Fibroblast of villous mesenchyme (primary cell): ENCODE measurements at regions not wholly inside any gene's neighbourhood (a gene's known extent, or its start where the extent isn't known, plus 50 kb on each side); places are given as distances from the start of the nearest gene placed in this dataset.
"Not testable (repeated sequence)": the region's sequence is repeated elsewhere in the genome, so short reads cannot be mapped to it uniquely, and the experiment has no call there.

ENCODE experiments used
- DNase-seq: peaks from one replicate; pipeline ENCODE4 v3.0.0-alpha.2; 2010; ENCODE audit warnings: low read depth
- H3K4me3 ChIP-seq: 2 replicates; pipeline ENCODE4 v1.5.1; 2011; ENCODE audit warnings: low read depth, mild to moderate bottlenecking, low read length
- CTCF ChIP-seq: IDR thresholded peaks from 2 replicates; pipeline ENCODE4 v1.5.1; 2012; ENCODE audit warnings: low read depth, mild to moderate bottlenecking, low read length; ENCODE audit not compliant: insufficient read depth

DNA sequence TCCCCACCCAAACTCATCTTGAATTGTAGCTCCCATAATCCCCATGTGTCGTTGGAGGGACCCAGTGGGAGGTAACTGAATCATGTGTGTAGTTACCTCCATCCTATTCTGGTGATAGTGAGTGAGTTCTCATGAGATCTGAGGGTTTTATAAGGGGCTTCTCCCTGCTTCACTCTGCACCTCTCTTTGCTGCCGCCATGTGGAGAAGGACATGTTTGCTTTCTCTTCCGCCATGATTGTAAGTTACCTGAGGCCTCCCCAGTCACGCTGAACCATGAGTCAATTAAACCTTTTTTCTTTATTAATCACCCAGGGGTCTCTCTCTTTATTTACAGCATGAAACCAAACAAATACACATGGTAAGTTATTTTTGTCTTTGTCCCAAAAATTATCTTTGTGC is 726.1 kb downstream of the CDH18 start:
- no peak for TF ChIP-seq CTCF
- DNase-seq: no peak
- H3K4me3 ChIP-seq: no peak overlapping the region

DNA sequence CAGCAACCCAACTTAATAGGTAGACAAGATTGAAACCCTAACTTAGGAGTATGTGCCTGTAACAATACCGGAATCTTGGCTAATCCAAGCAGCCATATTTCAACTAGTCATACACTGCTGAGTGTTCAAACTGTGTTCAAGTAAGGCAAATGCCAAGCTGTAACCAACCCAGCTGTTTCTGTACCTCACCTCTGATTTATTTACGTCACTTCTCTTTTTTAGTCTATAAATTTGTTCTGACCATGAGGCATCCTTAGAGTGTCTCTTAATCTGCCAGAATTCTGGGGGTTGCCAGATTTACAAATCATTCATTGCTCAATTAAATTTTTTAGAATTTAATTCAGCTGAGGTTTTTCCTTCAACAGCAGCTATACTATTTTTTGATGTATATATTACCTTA is 723.2 kb downstream of the CDH18 start:
- DNase-seq: no peak
- H3K4me3 ChIP-seq: no peak overlapping the region
- TF ChIP-seq CTCF: no peak

GRCh38 chr5:19266791-19267190 is 721.2 kb downstream of the CDH18 start:
- no peak for DNase-seq
- H3K4me3 ChIP-seq: no peak overlapping the region
- no peak for TF ChIP-seq CTCF

DNA sequence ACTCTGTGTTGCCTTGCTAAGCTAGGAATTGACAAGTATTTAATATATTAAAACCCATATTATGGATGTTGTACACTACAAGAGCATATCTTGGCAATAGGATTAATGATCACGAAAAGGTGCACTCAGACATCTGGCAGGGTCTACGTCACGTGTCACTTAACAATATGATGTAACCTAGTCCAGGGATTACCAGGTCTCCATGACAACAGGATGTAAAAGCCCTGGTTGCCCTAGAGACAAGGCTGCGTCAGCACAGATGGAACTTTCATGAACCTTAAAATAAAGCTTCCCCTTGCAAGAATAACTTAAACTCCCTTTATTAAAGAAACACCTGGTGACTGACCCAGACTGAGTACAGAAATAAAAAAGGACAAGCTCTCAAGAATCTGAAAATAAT is 717.8 kb downstream of the CDH18 start:
- no peak for TF ChIP-seq CTCF
- DNase-seq: no peak
- no peak overlapping the region for H3K4me3 ChIP-seq

- no peak for DNase-seq
- H3K4me3 ChIP-seq: no peak overlapping the region
- TF ChIP-seq CTCF: no peak
Measured at GRCh38 chr5:19274578-19274977, 713.4 kb downstream of the CDH18 start.

- DNase-seq: no peak
- no peak for TF ChIP-seq CTCF
- H3K4me3 ChIP-seq: no peak overlapping the region
Measured at GRCh38 chr5:19285286-19285685, 702.7 kb downstream of the CDH18 start.

DNA sequence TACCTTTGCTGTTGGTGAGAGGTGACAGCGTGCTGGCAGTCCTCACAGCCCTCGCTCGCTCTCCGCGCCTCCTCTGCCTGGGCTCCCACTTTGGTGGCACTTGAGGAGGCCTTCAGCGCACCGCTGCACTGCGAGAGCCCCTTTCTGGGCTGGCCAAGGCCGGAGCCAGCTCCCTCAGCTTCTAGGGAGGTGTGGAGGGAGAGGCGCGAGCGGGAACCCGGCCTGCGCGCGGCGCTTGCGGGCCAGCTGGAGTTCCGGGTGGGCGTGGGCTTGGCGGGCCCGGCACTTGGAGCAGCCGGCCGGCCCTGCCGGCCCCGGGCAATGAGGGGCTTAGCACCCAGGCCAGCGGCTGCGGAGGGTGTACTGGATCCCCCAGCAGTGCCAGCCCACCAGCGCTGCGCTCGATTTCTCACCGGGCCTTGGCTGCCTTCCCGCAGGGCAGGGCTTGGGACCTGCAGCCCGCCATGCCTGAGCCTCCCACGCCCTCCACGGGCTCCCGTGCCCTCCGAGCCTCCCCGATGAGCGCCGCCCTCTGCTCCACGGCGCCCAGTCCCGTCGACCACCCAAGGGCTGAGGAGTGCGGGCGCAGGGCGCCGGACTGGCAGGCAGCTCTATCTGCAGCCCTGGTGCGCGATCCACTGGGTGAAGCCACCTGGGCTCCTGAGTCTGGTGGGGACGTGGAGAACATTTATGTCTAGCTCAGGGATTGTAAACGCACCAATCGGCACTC is 700.3 kb downstream of the CDH18 start:
- H3K4me3 ChIP-seq: not testable (repeated sequence)

DNA sequence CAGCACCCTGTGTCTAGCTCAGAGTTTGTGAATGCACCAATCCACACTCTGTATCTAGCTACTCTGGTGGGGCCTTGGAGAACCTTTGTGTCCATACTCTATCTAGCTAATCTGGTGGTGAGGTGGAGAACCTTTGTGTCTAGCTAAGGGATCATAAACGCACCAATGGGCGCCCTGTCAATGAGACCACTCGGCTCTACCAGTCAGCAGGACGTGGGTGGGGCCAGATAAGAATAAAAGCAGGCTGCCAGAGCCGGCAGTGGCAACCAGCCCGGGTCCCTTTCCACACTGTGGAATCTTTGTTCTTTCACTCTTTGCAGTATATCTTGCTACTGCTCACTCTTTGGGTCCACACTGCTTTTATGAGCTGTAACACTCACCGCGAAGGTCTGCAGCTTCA is 699.7 kb downstream of the CDH18 start:
- not testable (repeated sequence) for H3K4me3 ChIP-seq, DNase-seq

More for the DNA sequence above, 700.3 kb downstream of the CDH18 start:
- not testable (repeated sequence) for DNase-seq
